ENCODE measurements at regions not wholly inside any gene's neighbourhood (a gene's known extent, or its start where the extent isn't known, plus 50 kb on each side); places are given as distances from the start of the nearest gene placed in this dataset.

GRCh38 chr7:125065546-125065945 is 135.9 kb upstream of the POT1 start:
- TF ChIP-seq, protein P1, sequence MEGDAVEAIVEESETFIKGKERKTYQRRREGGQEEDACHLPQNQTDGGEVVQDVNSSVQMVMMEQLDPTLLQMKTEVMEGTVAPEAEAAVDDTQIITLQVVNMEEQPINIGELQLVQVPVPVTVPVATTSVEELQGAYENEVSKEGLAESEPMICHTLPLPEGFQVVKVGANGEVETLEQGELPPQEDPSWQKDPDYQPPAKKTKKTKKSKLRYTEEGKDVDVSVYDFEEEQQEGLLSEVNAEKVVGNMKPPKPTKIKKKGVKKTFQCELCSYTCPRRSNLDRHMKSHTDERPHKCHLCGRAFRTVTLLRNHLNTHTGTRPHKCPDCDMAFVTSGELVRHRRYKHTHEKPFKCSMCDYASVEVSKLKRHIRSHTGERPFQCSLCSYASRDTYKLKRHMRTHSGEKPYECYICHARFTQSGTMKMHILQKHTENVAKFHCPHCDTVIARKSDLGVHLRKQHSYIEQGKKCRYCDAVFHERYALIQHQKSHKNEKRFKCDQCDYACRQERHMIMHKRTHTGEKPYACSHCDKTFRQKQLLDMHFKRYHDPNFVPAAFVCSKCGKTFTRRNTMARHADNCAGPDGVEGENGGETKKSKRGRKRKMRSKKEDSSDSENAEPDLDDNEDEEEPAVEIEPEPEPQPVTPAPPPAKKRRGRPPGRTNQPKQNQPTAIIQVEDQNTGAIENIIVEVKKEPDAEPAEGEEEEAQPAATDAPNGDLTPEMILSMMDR (IDR thresholded peaks at IDR 0.05; ENCODE audit: low read depth, low read length, poor library complexity, severe bottlenecking), result no peak
- no peak for TF ChIP-seq EZH2phosphoT487 (IDR thresholded peaks at IDR 0.05; ENCODE audit: borderline replicate concordance, low read length)

All from DOHH2 (cell line).